Prostate gland (tissue), 2 donors: ENCODE measurements at regions not wholly inside any gene's neighbourhood (a gene's known extent, or its start where the extent isn't known, plus 50 kb on each side); places are given as distances from the start of the nearest gene placed in this dataset.

Experiments
- DNase-seq: peaks from one replicate; pipeline ENCODE4 v3.0.0-alpha.2; 2019; ENCODE audit warnings: low spot score
- H3K27ac ChIP-seq, 2 donors: fragments of 200-600 bp; sonication (generic); 2 replicates each; pipeline ENCODE4 v1.5.1; 2017 to 2019
- H3K27me3 ChIP-seq: fragments of 200-600 bp; sonication (generic); replicated peaks from 2 replicates; pipeline ENCODE4 v1.5.1; 2019; ENCODE audit not compliant: insufficient read depth
- H3K36me3 ChIP-seq, 2 donors: fragments of 200-600 bp; sonication (generic); 1 replicate in 1 of 2; 2 replicates in 1 of 2; pipeline versions ENCODE4 v1.5.1 to v1.8.1; 2017 to 2019
- H3K4me1 ChIP-seq: fragments of 200-600 bp; sonication (generic); replicated peaks from 2 replicates; pipeline ENCODE4 v1.5.1; 2019
- H3K4me3 ChIP-seq, 2 donors: fragments of 200-600 bp; sonication (generic); 2 replicates each; pipeline ENCODE4 v1.5.1; 2017 to 2019
- H3K9me3 ChIP-seq: fragments of 200-600 bp; sonication (generic); 2 replicates; pipeline ENCODE4 v1.5.1; 2017
- POLR2A ChIP-seq: fragments of 450-650 bp; IDR thresholded peaks from one replicate; pipeline ENCODE4 v1.6.1; 2016; ENCODE audit warnings: antibody characterized with exemption, mild to moderate bottlenecking
- POLR2AphosphoS5 ChIP-seq: sonication (generic); formaldehyde crosslinking; IDR thresholded peaks from one replicate; pipeline ENCODE4 v1.6.1; 2017; ENCODE audit warnings: antibody characterized with exemption
- WGBS: methylation state at CpG from one replicate; pipeline ENCODE4 v1.1.5; 2018; 5-methylcytosine and 5-hydroxymethylcytosine counted together
- intact Hi-C: fragments of 100-400 bp; cut with DNase I; formaldehyde crosslinking; loops from one replicate; pipeline ENCODE4 v1.14.2; 2022
- TF ChIP-seq, protein P1 (sequence below), 4 experiments: fragments of 200-600 bp in 2 of 4; fragments of 450-650 bp in 2 of 4; sonication (generic) in 2 of 4; IDR thresholded peaks; 1 replicate in 3 of 4; 2 replicates in 1 of 4; pipeline ENCODE4 v1.5.1; 2016 to 2019; ENCODE audit warnings: antibody characterized with exemption in 4 of 4, mild to moderate bottlenecking in 2 of 4, moderate library complexity in 2 of 4

DNA sequence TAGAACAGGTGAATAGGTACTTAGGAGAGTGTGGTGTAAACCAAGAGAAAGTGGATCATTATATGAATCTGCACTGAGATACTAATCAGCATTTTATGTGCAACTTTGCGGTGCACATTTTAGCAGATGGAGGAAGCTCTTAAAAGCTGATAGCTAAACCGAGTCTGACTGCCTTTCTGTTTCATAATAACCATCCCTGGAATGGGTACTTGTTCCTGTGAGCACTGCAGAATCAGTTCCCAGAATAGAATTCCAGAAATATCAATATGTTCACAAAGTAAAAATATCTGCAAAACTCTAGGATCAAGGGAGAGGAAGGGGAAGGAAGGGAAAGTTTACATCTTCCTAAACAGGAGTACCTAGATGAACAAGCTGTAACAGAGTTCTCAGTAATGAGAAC is 432.2 kb upstream of the HNRNPA3 start:
- H3K4me1 ChIP-seq = no peaks in the 10 kb centered on the region
- H3K9me3 ChIP-seq = no peaks in the 10 kb centered on the region
- no peaks in the 10 kb centered on the region for H3K36me3 ChIP-seq
- WGBS = 41% methylated on average over 2 of the region's 2 CpGs
- no peak for DNase-seq
- H3K27me3 ChIP-seq = no peaks in the 10 kb centered on the region
- H3K4me3 ChIP-seq = no peak overlapping the region
- TF ChIP-seq POLR2A (no peak), POLR2AphosphoS5 (no peak)
- TF ChIP-seq, protein P1, sequence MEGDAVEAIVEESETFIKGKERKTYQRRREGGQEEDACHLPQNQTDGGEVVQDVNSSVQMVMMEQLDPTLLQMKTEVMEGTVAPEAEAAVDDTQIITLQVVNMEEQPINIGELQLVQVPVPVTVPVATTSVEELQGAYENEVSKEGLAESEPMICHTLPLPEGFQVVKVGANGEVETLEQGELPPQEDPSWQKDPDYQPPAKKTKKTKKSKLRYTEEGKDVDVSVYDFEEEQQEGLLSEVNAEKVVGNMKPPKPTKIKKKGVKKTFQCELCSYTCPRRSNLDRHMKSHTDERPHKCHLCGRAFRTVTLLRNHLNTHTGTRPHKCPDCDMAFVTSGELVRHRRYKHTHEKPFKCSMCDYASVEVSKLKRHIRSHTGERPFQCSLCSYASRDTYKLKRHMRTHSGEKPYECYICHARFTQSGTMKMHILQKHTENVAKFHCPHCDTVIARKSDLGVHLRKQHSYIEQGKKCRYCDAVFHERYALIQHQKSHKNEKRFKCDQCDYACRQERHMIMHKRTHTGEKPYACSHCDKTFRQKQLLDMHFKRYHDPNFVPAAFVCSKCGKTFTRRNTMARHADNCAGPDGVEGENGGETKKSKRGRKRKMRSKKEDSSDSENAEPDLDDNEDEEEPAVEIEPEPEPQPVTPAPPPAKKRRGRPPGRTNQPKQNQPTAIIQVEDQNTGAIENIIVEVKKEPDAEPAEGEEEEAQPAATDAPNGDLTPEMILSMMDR (IDR thresholded peaks at IDR 0.05) = no peak
- H3K27ac ChIP-seq = no peak overlapping the region
- intact Hi-C loops = no loop called here

DNA sequence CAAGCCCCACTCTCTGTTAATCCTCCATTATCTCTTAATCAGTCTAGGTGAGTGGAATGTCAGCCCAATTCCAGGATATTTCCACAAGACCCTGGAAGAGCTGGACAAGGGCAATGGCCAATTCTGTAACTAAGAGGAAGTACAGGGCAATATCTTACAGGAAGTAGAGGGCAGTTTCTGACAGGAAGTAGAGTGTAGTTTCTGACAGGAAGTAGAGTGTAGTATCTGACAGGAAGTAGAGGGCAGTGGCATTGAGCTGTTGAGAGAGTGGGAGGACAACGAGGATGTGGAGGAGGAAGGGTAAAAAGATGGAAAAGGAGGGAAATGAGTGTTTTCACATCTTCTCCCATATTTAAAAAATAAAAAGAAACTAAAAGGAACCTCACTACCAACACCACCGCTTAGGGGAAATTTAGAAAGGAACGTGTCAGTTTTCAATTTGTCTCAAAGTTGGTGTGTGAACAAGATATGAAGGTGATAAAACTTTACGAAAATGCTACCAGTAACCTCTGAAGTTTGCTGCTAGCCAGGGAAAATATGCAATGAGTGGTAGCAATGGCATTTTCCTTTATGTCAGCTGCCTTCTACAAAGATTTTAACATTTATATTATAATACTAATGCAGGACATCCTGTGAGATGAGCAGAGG is 430.9 kb upstream of the HNRNPA3 start:
- TF ChIP-seq POLR2A (no peak), POLR2AphosphoS5 (no peak)
- TF ChIP-seq, protein P1 (IDR thresholded peaks at IDR 0.05) = no peak
- intact Hi-C loops = no loop called here
- H3K27me3 ChIP-seq = no peaks in the 10 kb centered on the region
- 76% methylated on average over 4 of the region's 4 CpGs for WGBS
- H3K9me3 ChIP-seq = no peaks in the 10 kb centered on the region
- DNase-seq = no peak
- H3K4me3 ChIP-seq = no peak overlapping the region
- H3K36me3 ChIP-seq = no peaks in the 10 kb centered on the region
- no peak overlapping the region for H3K27ac ChIP-seq
- no peaks in the 10 kb centered on the region for H3K4me1 ChIP-seq

DNA sequence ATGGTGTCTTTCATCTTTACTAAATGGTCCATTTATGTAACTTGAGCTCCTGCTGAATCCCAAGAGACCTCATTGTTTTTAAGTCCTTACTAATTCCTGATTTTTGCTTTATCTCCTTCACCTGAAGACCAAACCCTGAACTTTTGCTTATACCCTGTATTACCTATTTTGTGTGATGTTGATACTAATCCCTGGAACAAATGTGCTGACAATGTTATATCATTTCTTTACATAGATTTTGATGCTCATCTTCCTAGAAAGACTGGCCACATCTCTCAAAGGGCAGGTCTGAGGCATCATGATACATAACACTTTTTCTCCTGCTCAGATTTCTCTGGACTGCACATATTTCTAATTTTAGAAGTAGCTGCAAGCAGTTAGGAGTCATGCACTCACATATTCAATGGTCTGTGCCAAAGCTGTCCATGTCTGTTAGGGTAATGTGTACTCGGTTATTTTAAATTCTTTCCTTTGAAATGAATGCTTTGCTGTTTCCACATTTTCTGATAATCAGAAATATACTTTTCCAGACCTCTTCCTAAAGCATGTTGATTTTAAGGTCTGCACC is 427.9 kb upstream of the HNRNPA3 start:
- WGBS = 86% methylated on average over 1 of the region's 1 CpG
- H3K9me3 ChIP-seq = no peaks in the 10 kb centered on the region
- H3K27ac ChIP-seq = no peak overlapping the region
- H3K4me1 ChIP-seq = no peaks in the 10 kb centered on the region
- no peak for TF ChIP-seq POLR2AphosphoS5
- TF ChIP-seq POLR2A = no peak
- TF ChIP-seq, protein P1 (IDR thresholded peaks at IDR 0.05) = no peak
- DNase-seq = no peak
- H3K36me3 ChIP-seq = no peaks in the 10 kb centered on the region
- no peaks in the 10 kb centered on the region for H3K27me3 ChIP-seq
- intact Hi-C loops = no loop called here
- H3K4me3 ChIP-seq = no peak overlapping the region

GRCh38 chr2:176789751-176790150 is 422.8 kb upstream of the HNRNPA3 start:
- no peak for TF ChIP-seq POLR2AphosphoS5
- TF ChIP-seq POLR2A = no peak
- TF ChIP-seq, protein P1 (IDR thresholded peaks at IDR 0.05) = no peak
- Histone ChIP-seq H3K9me3 (no peaks in the 10 kb centered on the region), H3K4me1 (no peaks in the 10 kb centered on the region), H3K27me3 (no peaks in the 10 kb centered on the region), H3K4me3 (no peak overlapping the region), H3K36me3 (no peaks in the 10 kb centered on the region), H3K27ac (no peak overlapping the region)
- DNase-seq = no peak
- intact Hi-C loops = no loop called here
- 27% methylated on average over 1 of the region's 1 CpG for WGBS

DNA sequence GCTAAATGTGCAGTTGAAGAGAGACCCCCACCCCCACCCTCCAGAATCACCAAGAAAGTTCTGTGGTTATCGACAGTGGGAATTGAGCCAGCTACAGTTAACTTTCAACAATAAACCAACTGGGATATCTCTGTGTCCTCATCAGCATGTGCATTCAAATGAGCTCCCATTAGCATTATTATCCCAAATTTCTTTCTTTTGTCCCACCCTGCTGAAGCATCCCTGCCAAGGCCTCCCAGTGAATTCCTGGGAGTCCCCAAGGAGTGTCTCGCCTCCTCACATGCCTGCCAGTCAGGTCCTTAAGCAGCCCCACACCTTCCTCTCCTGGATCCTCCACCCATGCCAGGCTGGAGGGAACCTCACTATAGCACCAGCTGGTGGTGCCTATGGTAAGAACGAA is 422.1 kb upstream of the HNRNPA3 start:
- no peak for DNase-seq
- Histone ChIP-seq H3K9me3 (no peaks in the 10 kb centered on the region), H3K36me3 (no peaks in the 10 kb centered on the region), H3K4me1 (no peaks in the 10 kb centered on the region), H3K27ac (no peak overlapping the region), H3K4me3 (no peak overlapping the region), H3K27me3 (no peaks in the 10 kb centered on the region)
- TF ChIP-seq, protein P1 (IDR thresholded peaks at IDR 0.05) = no peak
- TF ChIP-seq POLR2A (no peak), POLR2AphosphoS5 (no peak)
- intact Hi-C loops = no loop called here
- WGBS = 80% methylated on average over 3 of the region's 3 CpGs
